Activated naive CD4-positive, alpha-beta T cell treated with anti-CD3 and anti-CD28 coated beads, Interleukin-2, amount 50 U/mL, for 72 hours (primary cell): ENCODE measurements at regions not wholly inside any gene's neighbourhood (a gene's known extent, or its start where the extent isn't known, plus 50 kb on each side); places are given as distances from the start of the nearest gene placed in this dataset.
"Not testable (repeated sequence)": the region's sequence is repeated elsewhere in the genome, so short reads cannot be mapped to it uniquely, and the experiment has no call there.

ENCODE experiments used
- ATAC-seq, 2 donors: fragments of 150-1000 bp; cut with Tn5 transposase; 2 replicates each; pipeline ENCODE4 v1.10.0; 2021; ENCODE audit warnings: mild to moderate bottlenecking in 2 of 2, moderate library complexity in 2 of 2
- DNase-seq, 2 donors: peaks; one replicate each; pipeline ENCODE4 v3.0.0; 2021 to 2022; ENCODE audit warnings: low spot score in 2 of 2
- H3K27ac Mint-ChIP-seq, 2 donors: one replicate each; pipeline ENCODE4 v1.8.0; 2022; ENCODE audit warnings: mild to moderate bottlenecking in 2 of 2, mixed read lengths in 2 of 2
- H3K36me3 Mint-ChIP-seq, 2 donors: one replicate each; pipeline ENCODE4 v1.8.0; 2022; ENCODE audit warnings: mixed read lengths in 2 of 2
- H3K9me3 Mint-ChIP-seq, 2 donors: one replicate each; pipeline ENCODE4 v1.8.0; 2022; ENCODE audit warnings: mixed read lengths in 2 of 2

DNA sequence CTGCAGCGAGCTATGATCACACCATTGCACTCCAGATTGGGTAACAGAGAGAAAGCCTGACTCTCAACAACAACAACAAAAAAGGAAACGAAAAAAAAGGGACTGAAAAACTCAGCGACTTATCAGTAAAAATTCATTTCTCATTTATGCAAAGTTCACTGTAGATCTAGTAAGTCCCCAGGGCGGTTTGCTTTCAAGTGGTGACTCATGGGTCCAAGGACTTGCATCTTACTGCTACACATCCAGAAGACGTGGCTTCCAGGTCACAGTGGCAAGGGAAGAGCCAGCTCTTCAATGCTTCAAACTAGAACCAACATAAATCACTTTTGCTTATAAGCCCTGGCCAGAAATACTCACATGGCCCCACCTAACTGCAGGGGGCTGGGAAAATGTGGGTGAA is 178.3 kb upstream of the AUTS2 start:
- Mint-ChIP-seq H3K9me3 (peaks cover 19 to 21% of the 10 kb centered on the region in 2 donors), H3K36me3 (peaks cover 12 to 16% of the 10 kb centered on the region in 2 donors), H3K27ac (no peak overlapping the region)
- DNase-seq (no peak), ATAC-seq (no peak)

DNA sequence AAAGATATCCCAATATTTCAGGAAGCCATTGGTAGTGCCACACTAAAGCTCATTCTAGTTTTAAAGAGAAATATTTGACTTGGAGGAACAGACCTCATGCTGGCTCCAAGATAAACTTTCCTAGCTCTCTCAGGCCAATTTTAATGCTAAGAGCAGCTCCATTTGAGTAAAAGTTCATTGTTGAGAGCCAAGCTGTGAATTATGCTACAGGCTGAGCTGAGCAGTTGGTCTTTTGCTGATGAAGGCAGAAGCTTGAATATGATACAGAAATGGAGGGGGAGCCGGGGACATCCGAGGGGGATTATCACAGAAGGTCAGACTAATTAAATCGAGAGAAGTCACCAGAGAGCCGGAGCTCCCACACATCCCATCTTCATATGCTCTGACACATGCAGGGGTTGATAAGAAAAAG is 175.7 kb upstream of the AUTS2 start:
- Mint-ChIP-seq H3K27ac (no peak overlapping the region), H3K36me3 (peaks cover 4 to 20% of the 10 kb centered on the region in 2 donors), H3K9me3 (peaks cover 13 to 16% of the 10 kb centered on the region in 2 donors)
- ATAC-seq (no peak), DNase-seq (no peak)

DNA sequence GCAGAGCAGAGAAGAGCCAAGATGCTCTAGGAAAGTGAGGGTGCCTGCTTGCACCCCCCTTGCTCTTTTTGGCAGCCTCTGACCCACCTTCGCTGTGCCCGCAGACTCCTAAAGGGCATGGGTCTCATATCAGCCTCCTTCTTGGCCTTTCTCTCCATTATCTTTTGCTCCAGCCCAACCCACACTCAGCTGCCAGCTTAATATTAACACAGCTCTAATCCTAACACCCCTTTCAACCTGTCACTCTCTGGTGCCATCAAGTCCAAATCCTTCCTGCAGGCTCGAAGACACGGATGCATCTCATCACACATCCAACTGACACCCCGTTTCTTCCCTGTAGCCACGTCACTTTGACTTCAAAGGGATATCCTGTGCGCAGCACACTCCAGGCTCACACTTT is 171.6 kb upstream of the AUTS2 start:
- peaks cover 10 to 13% of the 10 kb centered on the region in 2 donors for H3K9me3 Mint-ChIP-seq
- DNase-seq (no peak), ATAC-seq (no peak)
- H3K36me3 Mint-ChIP-seq, result peaks cover 0 to 24% of the 10 kb centered on the region in 2 donors
- no peak overlapping the region for H3K27ac Mint-ChIP-seq

DNA sequence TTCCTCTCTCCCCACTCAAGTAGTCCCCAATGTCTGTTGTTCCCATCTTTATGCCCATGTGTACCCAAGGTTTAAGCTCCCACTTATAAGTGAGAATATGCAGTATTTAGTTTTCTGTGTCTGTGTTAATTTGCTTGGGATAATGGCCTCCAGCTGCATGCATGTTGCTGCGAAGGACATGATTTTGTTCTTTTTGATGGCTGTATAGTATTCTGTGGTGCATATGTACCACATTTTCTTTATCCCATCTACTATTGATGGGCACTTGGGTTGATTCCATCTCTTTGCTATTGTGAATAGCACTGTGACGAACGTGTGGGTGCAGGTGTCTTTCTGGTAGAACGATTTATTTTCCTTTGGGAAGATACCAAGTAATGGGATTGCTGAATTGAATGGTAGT is 170.2 kb upstream of the AUTS2 start:
- Mint-ChIP-seq H3K36me3 (peaks cover 0 to 27% of the 10 kb centered on the region in 2 donors), H3K9me3 (peaks cover 11% of the 10 kb centered on the region in 2 donors), H3K27ac (no peak overlapping the region)
- ATAC-seq (no peak), DNase-seq (no peak)

DNA sequence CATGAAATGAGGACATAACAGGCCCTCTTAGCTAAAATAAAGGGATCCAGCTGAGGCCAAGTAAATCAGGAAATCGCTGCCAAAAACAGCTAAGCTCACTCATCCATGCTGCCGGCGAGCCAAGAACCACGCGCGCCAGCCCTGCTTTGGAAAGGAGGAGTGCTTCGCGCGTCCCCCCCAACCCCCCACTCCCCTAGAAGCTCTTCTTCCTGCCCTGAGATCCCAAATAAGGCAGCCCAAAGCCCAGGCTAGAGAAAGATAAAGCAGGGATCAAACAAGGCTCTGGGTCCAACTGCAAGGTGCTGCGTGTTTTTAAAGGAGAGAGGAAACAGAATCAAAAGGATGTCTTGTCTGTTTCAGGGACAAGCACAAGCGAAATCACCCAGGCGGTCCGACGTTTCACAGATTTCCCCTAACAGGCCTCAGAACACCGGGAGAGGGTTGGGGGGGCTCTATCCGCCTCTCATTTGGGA is 168.3 kb upstream of the AUTS2 start:
- Mint-ChIP-seq H3K9me3 (peaks cover 19 to 21% of the 10 kb centered on the region in 2 donors), H3K27ac (no peak overlapping the region), H3K36me3 (peaks cover 7 to 36% of the 10 kb centered on the region in 2 donors)
- ATAC-seq (no peak), DNase-seq (no peak)

DNA sequence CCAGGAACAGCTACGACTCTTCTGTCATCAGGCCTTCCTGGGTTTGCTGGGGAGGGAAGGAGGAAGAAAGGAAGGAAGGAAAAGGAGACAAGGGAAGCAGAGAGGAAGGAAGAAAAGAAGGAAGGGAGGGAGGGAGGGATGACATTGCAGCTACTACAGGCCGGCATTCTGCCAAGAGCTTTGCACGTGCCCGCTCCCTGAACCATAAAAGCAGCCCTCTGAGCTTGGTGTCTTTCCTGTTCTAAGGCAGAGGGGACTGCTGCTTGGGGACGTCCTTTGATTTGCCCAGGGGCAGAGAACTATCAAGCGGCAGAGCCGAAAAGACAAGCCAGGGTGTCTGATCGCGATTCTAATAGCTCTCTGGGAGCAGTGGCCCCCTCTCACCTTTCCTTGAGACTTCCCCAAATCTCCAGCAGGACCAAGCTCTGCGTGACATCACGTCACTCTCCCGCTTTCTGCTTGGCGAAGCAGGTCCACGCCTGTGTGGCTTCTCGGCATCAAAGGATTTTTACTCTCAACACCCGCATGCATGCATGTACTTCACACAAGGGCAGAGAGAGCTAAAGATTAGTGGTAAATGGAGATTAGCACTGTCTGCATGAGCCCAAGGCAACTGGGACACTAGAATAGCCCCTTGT is 167.8 kb upstream of the AUTS2 start:
- Mint-ChIP-seq H3K36me3 (peaks cover 7 to 37% of the 10 kb centered on the region in 2 donors), H3K9me3 (peaks cover 15 to 21% of the 10 kb centered on the region in 2 donors), H3K27ac (no peak overlapping the region)
- ATAC-seq (no peak), DNase-seq (no peak)

DNA sequence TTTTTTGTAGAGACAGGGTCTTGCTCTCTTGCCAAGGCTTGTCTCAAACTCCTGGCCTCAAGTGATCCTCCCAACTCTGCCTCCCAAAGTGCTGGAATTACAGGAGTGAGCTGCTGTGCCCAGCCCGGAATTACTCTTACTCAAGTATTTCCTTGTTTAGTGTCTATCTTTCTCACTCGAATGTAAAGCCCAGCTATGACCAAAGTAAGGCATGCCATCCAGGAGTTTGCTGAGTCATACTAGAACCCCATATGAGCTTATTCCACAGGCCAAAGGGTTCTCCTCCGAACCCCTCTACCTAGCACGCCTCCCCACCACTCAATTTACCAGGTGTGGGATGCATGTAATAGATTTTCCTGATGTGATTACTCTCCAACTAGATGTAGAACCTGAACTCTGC is 166.6 kb upstream of the AUTS2 start:
- H3K9me3 Mint-ChIP-seq, result peaks cover 18% of the 10 kb centered on the region in 2 donors
- peaks cover 7 to 36% of the 10 kb centered on the region in 2 donors for H3K36me3 Mint-ChIP-seq
- ATAC-seq (no peak), DNase-seq (no peak)
- H3K27ac Mint-ChIP-seq, result no peak overlapping the region

DNA sequence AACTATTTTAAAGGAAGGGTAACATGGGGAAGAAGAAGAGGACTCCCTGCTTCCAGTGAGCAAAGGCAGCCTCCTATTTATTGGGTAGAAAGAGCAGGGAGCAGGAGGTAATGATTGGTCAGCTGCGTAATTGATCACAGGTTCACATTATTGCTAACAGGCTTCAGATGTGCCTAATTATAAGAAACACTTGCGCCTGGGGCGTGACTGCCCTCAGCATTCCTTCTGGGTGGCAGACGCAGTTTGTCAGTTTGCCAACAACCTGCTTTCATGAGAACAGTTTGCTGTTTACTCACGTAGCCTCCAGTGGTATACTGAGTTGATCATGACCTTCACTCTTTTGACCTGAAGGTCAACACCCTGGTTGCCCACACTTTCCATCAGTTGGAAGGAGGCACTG is 166.0 kb upstream of the AUTS2 start:
- DNase-seq, ATAC-seq, H3K27ac Mint-ChIP-seq: not testable (repeated sequence)
- Mint-ChIP-seq H3K9me3 (peaks cover 13 to 18% of the 10 kb centered on the region in 2 donors), H3K36me3 (peaks cover 7 to 29% of the 10 kb centered on the region in 2 donors)

DNA sequence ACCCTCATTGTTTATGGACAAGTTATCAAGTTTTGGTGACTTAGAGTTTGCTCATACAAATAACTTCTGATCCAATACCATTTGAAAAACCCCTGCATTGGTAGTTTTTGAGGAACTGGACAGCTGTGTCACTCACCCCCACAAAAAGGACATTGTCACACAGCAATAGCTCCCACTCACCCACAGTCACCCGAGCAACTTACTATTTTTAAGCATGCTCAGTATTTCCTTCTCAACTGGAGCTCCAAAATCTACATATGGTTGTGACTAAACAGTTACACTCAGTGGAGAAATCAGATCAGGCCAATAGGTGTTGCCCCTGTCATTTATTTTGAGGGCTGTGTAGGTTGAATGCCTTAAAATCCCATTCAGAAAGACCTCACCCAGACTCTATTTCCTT is 165.2 kb upstream of the AUTS2 start:
- Mint-ChIP-seq H3K9me3 (peaks cover 13 to 15% of the 10 kb centered on the region in 2 donors), H3K27ac (no peak overlapping the region), H3K36me3 (peaks cover 7 to 29% of the 10 kb centered on the region in 2 donors)
- no peak for ATAC-seq
- DNase-seq, result no peak

DNA sequence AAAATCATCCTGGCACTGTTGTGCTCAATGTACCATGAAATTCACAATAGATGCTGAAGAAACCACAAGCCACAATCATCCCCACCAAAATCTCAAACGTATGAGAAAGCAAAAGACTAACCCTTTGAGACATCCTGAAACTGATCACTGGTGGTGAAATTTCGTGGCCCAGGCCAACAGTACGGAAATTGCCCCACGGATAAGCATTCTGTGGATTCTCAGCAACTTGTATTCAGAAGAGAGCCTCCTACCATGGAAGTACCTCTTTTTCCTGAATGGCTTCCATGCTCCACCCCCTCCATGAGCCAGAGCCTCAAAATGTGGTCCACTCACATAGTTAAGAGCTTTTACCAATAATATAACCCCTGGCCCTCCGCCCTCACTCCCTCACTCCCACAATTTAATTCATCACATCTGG is 163.9 kb upstream of the AUTS2 start:
- Mint-ChIP-seq H3K27ac (no peak overlapping the region), H3K9me3 (peaks cover 12 to 18% of the 10 kb centered on the region in 2 donors), H3K36me3 (peaks cover 13 to 22% of the 10 kb centered on the region in 2 donors)
- DNase-seq, result no peak
- no peak for ATAC-seq

DNA sequence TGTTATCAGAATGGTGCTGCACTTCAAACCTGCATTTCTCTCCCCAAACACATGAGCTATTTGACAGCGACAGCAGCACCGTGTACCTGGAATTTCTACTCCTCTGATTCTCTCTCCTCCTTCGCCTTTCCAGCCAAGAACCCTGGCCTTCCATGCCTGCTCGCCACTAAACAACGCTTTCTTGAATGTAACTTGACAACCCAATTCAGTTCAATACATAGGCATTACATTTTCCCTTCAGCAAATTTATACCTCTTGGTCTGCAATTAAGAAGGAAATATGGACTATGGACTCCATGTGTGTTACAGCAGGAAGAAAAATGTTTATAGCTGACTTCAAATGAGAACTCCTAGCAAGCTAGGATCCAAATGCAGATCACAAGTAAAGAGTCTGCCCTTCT is 162.6 kb upstream of the AUTS2 start:
- Mint-ChIP-seq H3K9me3 (peaks cover 19 to 24% of the 10 kb centered on the region in 2 donors), H3K36me3 (peaks cover 19 to 20% of the 10 kb centered on the region in 2 donors), H3K27ac (no peak overlapping the region)
- DNase-seq, result no peak
- no peak for ATAC-seq

DNA sequence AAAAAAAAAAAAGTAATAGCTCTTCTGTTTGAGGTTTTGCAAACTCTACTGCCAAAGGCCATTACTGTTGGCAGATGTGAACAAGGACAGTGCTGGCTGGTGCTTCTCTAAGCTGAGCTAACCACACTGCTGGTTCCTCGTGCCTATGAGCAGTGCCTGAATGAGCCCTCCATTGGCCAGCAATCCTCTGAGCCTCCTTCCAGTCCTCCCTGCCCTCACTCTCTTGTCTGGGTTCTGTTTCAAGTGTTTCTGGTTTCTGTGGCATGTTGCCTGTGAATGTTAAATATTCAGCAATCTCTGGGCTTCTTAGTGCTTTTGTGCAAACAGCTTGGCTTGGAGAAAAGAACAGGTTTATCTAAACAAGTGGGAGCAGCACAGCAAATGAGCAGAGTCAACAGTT is 161.3 kb upstream of the AUTS2 start:
- ATAC-seq (no peak), DNase-seq (no peak)
- no peak overlapping the region for H3K27ac Mint-ChIP-seq
- peaks cover 19% of the 10 kb centered on the region in 2 donors for H3K36me3 Mint-ChIP-seq
- peaks cover 23 to 27% of the 10 kb centered on the region in 2 donors for H3K9me3 Mint-ChIP-seq

DNA sequence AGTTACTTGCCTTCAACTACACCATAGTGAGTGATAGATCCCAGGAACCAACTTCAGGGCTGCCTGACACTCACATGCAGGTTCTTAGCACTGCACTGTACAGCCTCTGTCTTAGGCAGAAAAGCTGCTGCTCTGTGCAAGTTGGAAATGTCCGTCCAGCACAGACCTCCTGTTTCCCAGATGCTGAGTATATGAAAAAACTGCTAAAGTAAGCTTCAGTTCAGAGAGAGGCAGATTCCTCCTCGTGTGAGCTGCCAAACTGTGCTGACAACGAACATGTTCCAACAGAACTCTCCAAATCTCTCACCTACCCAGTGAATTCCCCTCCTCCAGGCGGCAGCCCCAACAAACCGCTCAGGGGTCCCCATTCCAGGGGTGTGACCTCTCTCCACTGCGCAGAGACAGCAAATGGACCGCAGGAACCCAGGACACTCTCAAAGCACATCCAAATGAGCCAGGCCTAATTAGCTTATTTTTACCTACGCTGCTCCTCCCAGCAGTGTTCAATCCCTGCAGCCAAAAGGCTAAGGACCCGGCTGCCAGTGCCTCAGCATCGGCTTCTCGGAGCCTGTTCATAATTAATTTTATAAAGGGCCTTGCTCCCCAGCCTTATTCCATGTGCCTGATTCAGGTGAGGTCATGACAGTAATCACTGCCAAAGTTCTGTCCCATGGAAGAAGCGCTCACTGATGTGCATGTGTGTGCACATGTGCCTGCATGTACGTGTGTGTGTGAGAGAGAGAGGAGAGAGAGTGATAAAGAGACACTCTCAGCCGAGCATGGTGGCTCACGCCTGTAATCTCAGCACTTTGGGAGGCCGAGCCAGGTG is 159.5 kb upstream of the AUTS2 start:
- no peak for DNase-seq
- Mint-ChIP-seq H3K36me3 (peaks cover 19% of the 10 kb centered on the region in 2 donors), H3K9me3 (peaks cover 27 to 32% of the 10 kb centered on the region in 2 donors), H3K27ac (no peak overlapping the region)
- ATAC-seq, result no peak

DNA sequence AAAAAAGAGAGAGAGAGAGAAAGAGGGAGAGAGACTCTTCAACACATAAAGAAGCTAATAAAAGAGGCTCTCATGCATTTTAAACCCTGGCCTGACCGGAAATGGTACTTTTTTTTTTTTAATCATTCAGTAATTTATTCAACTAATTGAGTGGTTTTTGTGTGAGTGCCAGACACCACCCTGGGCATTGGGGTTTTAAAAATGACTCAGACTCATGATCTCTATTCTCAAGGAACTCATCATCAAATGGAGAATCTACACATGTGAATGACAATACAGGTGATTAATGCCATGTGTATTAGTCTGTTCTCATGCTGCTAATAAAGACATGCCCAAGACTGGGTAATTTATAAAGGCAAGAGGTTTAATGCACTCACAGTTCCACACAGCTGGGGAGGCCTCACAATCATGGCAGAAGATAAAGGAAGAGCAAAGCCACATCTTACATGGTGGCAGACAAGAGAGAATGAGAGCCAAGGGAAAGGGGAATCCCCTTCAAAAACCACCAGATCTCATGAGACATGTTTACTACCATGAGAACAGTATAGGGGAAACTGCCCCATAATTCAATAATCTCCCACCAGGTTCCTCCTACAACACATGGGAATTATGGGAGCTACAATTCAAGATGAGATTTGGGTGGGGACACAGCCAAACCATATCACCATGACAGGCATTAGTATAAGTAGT is 158.5 kb upstream of the AUTS2 start:
- Mint-ChIP-seq H3K36me3 (peaks cover 12% of the 10 kb centered on the region in 2 donors), H3K9me3 (peaks cover 23 to 27% of the 10 kb centered on the region in 2 donors), H3K27ac (no peak overlapping the region)
- ATAC-seq (no peak), DNase-seq (no peak)

DNA sequence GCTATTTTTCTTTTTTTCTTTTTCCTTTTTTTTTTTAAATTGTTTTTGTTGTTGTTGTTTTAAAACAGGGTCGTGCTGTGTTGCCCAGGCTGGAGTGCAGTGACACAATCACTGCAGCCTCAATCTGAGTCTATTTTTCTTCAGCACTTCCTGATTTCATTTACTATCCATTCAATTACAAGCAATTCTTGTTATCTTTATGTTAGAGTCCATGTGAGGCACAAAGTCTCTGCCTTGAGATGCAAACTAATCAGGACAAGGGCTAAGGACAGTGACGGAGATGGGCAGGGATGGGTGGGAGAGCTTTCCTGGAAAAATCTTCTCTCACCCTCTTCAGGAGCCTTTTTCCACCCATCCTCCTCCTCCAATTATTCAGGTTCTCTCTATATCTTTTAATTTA is 157.3 kb upstream of the AUTS2 start:
- no peak overlapping the region for H3K27ac Mint-ChIP-seq
- ATAC-seq (no peak), DNase-seq (no peak)
- H3K9me3 Mint-ChIP-seq, result peaks cover 26 to 32% of the 10 kb centered on the region in 2 donors
- H3K36me3 Mint-ChIP-seq, result peaks cover 12 to 16% of the 10 kb centered on the region in 2 donors

DNA sequence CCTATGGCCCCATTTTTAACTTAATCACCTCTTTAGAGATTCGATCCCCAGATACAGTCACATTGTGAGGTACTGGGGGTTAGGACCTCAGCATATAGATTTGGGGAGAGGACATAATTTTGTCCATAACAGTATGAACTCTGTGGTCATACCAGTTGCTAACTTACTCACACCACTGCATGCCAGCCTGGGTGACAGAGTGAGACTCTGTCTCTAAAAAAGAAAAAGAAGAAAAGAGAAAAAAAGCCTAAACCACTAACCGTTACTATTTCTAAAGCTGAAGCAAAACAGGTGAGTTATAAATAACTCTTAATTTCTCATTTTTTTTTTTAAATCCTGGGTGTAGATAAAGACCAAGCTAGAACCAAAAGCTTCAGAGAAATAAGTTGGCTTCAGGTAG is 155.1 kb upstream of the AUTS2 start:
- H3K9me3 Mint-ChIP-seq, result peaks cover 26 to 32% of the 10 kb centered on the region in 2 donors
- no peak overlapping the region for H3K27ac Mint-ChIP-seq
- H3K36me3 Mint-ChIP-seq, result peaks cover 12 to 16% of the 10 kb centered on the region in 2 donors
- DNase-seq (no peak), ATAC-seq (no peak)

DNA sequence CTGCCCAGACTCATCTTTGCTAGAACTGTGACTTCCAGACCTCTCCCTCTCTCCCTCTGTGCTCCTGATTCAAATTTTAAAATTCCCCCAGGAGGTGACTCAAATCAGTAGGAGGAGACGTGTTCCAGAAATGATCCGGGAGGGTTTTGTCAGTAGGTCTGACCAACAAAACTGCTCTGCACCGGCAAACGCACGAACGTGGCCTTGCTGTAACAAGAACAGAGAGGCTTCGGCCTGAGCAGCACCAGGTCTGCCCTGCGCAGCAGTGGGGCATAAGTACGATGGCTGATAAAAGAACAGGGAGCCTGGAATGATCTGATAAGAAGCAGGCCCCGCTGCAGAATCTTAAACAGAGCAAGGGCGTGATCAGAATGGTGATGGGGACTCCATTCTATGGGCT is 152.7 kb upstream of the AUTS2 start:
- no peak for ATAC-seq
- Mint-ChIP-seq H3K27ac (no peak overlapping the region), H3K36me3 (peaks cover 0 to 11% of the 10 kb centered on the region in 2 donors), H3K9me3 (peaks cover 19 to 21% of the 10 kb centered on the region in 2 donors)
- DNase-seq, result no peak
